HG03159 (cell line): ENCODE measurements at regions not wholly inside any gene's neighbourhood (a gene's known extent, or its start where the extent isn't known, plus 50 kb on each side); places are given as distances from the start of the nearest gene placed in this dataset.

ENCODE experiments used
- ATAC-seq: cut with Tn5 transposase; IDR thresholded peaks from one replicate; pipeline ENCODE4 v1.9.1; 2021; ENCODE audit warnings: mild to moderate bottlenecking, moderate library complexity; ENCODE audit not compliant: unreplicated experiment

DNA sequence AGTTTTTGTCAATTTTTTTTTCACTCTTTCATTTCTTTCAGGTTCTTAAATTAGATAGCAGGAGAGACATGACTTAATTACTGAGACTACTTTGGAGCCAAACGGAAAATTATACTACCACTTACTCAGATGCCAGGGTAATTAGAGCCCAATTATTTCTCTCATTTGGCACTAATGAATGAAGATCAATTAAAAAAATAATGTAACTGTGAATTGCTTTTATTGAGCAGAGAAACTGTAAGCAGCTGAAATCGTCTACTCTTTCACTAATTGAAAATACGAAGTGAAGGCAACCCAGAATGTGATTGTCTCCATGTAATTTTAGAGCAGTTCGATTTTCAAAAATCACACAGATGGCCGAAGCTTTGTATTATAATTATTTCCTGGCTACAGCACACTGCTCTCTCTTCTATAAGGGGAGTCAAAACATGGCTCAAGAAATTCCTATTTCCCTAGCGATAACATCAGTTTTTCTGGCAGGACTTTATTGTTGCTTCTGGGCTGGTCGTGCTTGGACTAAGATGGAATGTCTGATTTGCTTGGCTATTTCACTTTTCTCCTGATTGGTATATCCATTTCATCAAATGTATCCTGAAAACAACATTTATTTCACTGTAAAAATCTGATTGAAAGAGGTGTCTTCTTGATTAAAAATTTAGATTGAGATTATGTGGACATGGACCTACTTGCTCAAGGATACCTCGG, 55.8 kb upstream of the PDZRN3 start:
- no peak for ATAC-seq

DNA sequence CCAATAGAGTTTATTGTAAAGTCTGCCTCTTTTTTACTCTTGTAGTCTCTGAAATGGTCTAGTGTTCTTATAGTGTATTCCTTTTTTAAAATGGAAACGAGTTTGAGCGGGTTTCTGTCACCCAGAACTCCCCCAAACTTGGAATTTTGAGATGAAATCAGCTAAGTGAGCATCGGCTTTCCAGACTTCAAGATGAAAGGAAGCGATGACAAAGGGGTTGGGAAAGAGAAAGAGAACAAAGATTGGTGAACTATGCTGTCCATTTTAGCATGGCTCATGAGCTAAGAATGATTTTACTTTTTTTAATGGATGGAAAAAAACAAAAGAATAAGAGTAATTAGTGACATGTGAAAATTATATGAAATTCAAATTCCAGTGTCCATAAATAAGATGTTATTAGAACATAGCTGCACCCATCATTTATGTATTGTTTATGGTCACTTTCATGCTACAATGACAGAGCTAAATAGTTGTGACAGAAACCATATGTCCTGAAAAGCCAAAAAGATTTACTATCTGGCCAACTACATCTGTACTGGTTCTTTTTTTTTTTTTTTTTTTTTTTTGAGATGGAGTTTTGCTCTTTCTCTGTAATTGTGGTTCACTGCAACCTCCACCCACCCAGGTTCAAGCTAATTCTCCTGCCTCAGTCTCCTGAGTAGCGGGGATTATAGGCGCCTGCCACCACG, 52.7 kb upstream of the PDZRN3 start:
- ATAC-seq = no peak
